Gastrocnemius medialis (tissue), 4 donors: ENCODE measurements at regions not wholly inside any gene's neighbourhood (a gene's known extent, or its start where the extent isn't known, plus 50 kb on each side); places are given as distances from the start of the nearest gene placed in this dataset.

Source experiments
- CTCF ChIP-seq, 5 experiments: fragments of 450-650 bp in 3 of 5; fragments of 200-600 bp in 2 of 5; sonication (generic) in 2 of 5; IDR thresholded peaks in 4 of 5; conservative IDR thresholded peaks in 1 of 5; 1 replicate in 4 of 5; 2 replicates in 1 of 5; pipeline ENCODE4 v1.5.1; 2016 to 2019; ENCODE audit warnings: antibody characterized with exemption in 5 of 5, mild to moderate bottlenecking in 3 of 5, moderate library complexity in 3 of 5
- POLR2A ChIP-seq, 2 donors: fragments of 450-650 bp; IDR thresholded peaks; one replicate each; pipeline ENCODE4 v1.6.1; 2017; ENCODE audit warnings: antibody characterized with exemption in 2 of 2, mild to moderate bottlenecking in 2 of 2, moderate library complexity in 2 of 2

DNA sequence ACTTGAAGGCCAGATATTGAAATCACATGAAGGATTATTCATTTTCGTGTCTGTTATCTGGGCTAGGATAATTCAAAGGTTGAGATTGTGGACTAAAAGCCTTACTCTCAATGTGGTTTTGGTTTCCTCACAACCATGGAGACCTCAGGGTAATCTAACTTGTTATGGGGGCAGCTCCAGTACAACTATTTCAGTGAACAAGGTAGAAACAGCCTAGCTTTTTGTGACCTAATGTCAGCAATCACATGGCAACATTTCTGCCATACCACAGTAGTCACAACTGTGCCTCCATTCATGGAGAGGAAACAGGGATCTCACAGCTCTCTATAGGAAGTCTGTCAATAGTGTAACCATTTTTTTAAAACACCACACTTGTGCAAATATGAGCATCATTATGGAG lies 62.4 kb upstream of the RARB start:
- TF ChIP-seq CTCF (IDR thresholded peaks at IDR 0.05 in 4 of 5, conservative IDR thresholded peaks at IDR 0.05 in 1 of 5) (no peak), POLR2A (IDR thresholded peaks at IDR 0.05) (no peak)
